CD4-positive, alpha-beta T cell (primary cell): ENCODE measurements at regions not wholly inside any gene's neighbourhood (a gene's known extent, or its start where the extent isn't known, plus 50 kb on each side); places are given as distances from the start of the nearest gene placed in this dataset.

ENCODE experiments used
- ATAC-seq: fragments of 200-7000 bp; cut with Tn5 transposase; one replicate; pipeline ENCODE4 v1.10.0; 2022; ENCODE audit warnings: mild to moderate bottlenecking; ENCODE audit not compliant: poor library complexity
- CTCF ChIA-PET: fragments of 350-600 bp; sonication (Branson Sonifier 250); formaldehyde crosslinking; loops from one replicate; lab custom pipeline; 2021; ENCODE audit warnings: antibody characterized with exemption, inconsistent platforms; lab: Charles Lee
- POLR2A ChIA-PET: fragments of 350-600 bp; sonication (Branson Sonifier 250); formaldehyde crosslinking; loops from one replicate; lab custom pipeline; 2021; ENCODE audit warnings: antibody characterized with exemption, inconsistent platforms; lab: Charles Lee
- DNase-seq, 14 experiments: peaks; one replicate each; pipeline ENCODE4 v3.0.0-alpha.2; 2013 to 2020; ENCODE audit warnings: mixed read lengths in 2 of 14
- H3K27ac ChIP-seq, 2 donors: one replicate each; pipeline versions ENCODE4 v1.5.1 to v1.7.0; 2013; ENCODE audit warnings: low read length in 2 of 2, low read depth in 1 of 2, mild to moderate bottlenecking in 1 of 2
- H3K27me3 ChIP-seq, 2 experiments: 1 replicate in 1 of 2; 2 replicates in 1 of 2; pipeline versions ENCODE4 v1.6.1 to v1.7.0; 2013; ENCODE audit warnings: low read length in 2 of 2, control low read depth in 1 of 2, mild to moderate bottlenecking in 1 of 2, moderate library complexity in 1 of 2; ENCODE audit not compliant: insufficient read depth in 2 of 2, control insufficient read depth in 1 of 2
- H3K36me3 ChIP-seq: one replicate; pipeline ENCODE4 v1.6.1; 2013; ENCODE audit warnings: low read length, control low read depth; ENCODE audit not compliant: insufficient read depth
- H3K4me1 ChIP-seq: one replicate; pipeline ENCODE4 v1.6.1; 2013; ENCODE audit warnings: low read length, control low read depth; ENCODE audit not compliant: insufficient read depth
- H3K4me3 ChIP-seq: one replicate; pipeline ENCODE4 v1.5.1; 2013; ENCODE audit warnings: mild to moderate bottlenecking, low read length, moderate library complexity
- H3K9me3 ChIP-seq, 2 experiments: 1 replicate in 1 of 2; 2 replicates in 1 of 2; pipeline versions ENCODE4 v1.6.1 to v1.7.0; 2013; ENCODE audit warnings: low read length in 2 of 2, mild to moderate bottlenecking in 2 of 2, control low read depth in 1 of 2, moderate library complexity in 1 of 2; ENCODE audit not compliant: control insufficient read depth in 1 of 2, insufficient read depth in 1 of 2
- H3K27ac Mint-ChIP-seq: one replicate; pipeline ENCODE4 v1.8.0; 2020; ENCODE audit warnings: mixed read lengths
- H3K27me3 Mint-ChIP-seq: one replicate; pipeline ENCODE4 v1.8.0; 2021; ENCODE audit warnings: mixed read lengths
- H3K36me3 Mint-ChIP-seq: one replicate; pipeline ENCODE4 v1.8.0; 2021; ENCODE audit warnings: low read depth, mixed read lengths
- H3K4me1 Mint-ChIP-seq: one replicate; pipeline ENCODE4 v1.8.0; 2021; ENCODE audit warnings: low read depth, mixed read lengths
- H3K4me3 Mint-ChIP-seq: one replicate; pipeline ENCODE4 v1.8.0; 2020; ENCODE audit warnings: mild to moderate bottlenecking, mixed read lengths
- H3K9me3 Mint-ChIP-seq: one replicate; pipeline ENCODE4 v1.8.0; 2020; ENCODE audit warnings: mixed read lengths
- CTCF ChIP-seq: fragments of 200-600 bp; IDR thresholded peaks from one replicate; pipeline ENCODE4 v1.8.0; 2022; ENCODE audit warnings: antibody characterized with exemption, mild to moderate bottlenecking
- intact Hi-C, 2 experiments: fragments of 100-400 bp; cut with DNase I in 1 of 2; cut with micrococcal nuclease in 1 of 2; formaldehyde crosslinking; loops; one replicate each; pipeline versions ENCODE4 v1.15.1 to v1.9.0; 2023 to 2025; cut with DNase I, micrococcal nuclease

- no peaks in the 10 kb centered on the region for H3K27me3 ChIP-seq
- H3K4me1 ChIP-seq: no peaks in the 10 kb centered on the region
- Mint-ChIP-seq H3K4me1 (no peaks in the 10 kb centered on the region), H3K9me3 (no peaks in the 10 kb centered on the region), H3K36me3 (no peaks in the 10 kb centered on the region), H3K27ac (no peak overlapping the region), H3K4me3 (no peak overlapping the region), H3K27me3 (no peaks in the 10 kb centered on the region)
- TF ChIP-seq CTCF: no peak
- POLR2A ChIA-PET: no interaction called here
- no peaks in the 10 kb centered on the region for H3K9me3 ChIP-seq
- no peaks in the 10 kb centered on the region for H3K36me3 ChIP-seq
- intact Hi-C loops: no loop called here
- no peak overlapping the region for H3K4me3 ChIP-seq
- DNase-seq (no peak), ATAC-seq (no peak)
- no peak overlapping the region for H3K27ac ChIP-seq
- CTCF ChIA-PET: no interaction called here
Measured at GRCh38 chr2:217517402-217517801, 485.4 kb downstream of the TNS1 start.

- H3K4me3 ChIP-seq: no peak overlapping the region
- no peaks in the 10 kb centered on the region for H3K36me3 ChIP-seq
- no peak overlapping the region for H3K4me3 Mint-ChIP-seq
- H3K36me3 Mint-ChIP-seq: no peaks in the 10 kb centered on the region
- no peaks in the 10 kb centered on the region for H3K4me1 ChIP-seq
- no peaks in the 10 kb centered on the region for H3K27me3 ChIP-seq
- intact Hi-C loops: no loop called here
- ATAC-seq (no peak), DNase-seq (no peak)
- ChIA-PET CTCF (no interaction called here), POLR2A (no interaction called here)
- no peak overlapping the region for H3K27ac ChIP-seq
- TF ChIP-seq CTCF: no peak
- no peaks in the 10 kb centered on the region for H3K4me1 Mint-ChIP-seq
- no peaks in the 10 kb centered on the region for H3K9me3 ChIP-seq
- no peaks in the 10 kb centered on the region for H3K9me3 Mint-ChIP-seq
- H3K27ac Mint-ChIP-seq: no peak overlapping the region
- no peaks in the 10 kb centered on the region for H3K27me3 Mint-ChIP-seq
Measured at GRCh38 chr2:217515615-217516309, 487.0 kb downstream of the TNS1 start.

GRCh38 chr2:217513258-217513657 is 489.5 kb downstream of the TNS1 start:
- ChIA-PET CTCF (no interaction called here), POLR2A (no interaction called here)
- Histone ChIP-seq H3K4me1 (no peaks in the 10 kb centered on the region), H3K27me3 (no peaks in the 10 kb centered on the region), H3K36me3 (no peaks in the 10 kb centered on the region), H3K4me3 (no peak overlapping the region), H3K9me3 (no peaks in the 10 kb centered on the region), H3K27ac (no peak overlapping the region)
- Mint-ChIP-seq H3K27ac (no peak overlapping the region), H3K4me3 (no peak overlapping the region), H3K36me3 (no peaks in the 10 kb centered on the region), H3K4me1 (no peaks in the 10 kb centered on the region), H3K9me3 (no peaks in the 10 kb centered on the region), H3K27me3 (no peaks in the 10 kb centered on the region)
- no peak for ATAC-seq
- DNase-seq: no peak
- no peak for TF ChIP-seq CTCF
- intact Hi-C loops: loop anchor here in 1 of 2 experiments (5.0 kb wide), 2 partner anchors 816 to 831 kb away; partner anchors contain the start of gene IGFBP5
